ENCODE measurements at regions not wholly inside any gene's neighbourhood (a gene's known extent, or its start where the extent isn't known, plus 50 kb on each side); places are given as distances from the start of the nearest gene placed in this dataset.
A peak's percentile ranks its signal among the peaks of the same experiment; 100 is the strongest.

DNA sequence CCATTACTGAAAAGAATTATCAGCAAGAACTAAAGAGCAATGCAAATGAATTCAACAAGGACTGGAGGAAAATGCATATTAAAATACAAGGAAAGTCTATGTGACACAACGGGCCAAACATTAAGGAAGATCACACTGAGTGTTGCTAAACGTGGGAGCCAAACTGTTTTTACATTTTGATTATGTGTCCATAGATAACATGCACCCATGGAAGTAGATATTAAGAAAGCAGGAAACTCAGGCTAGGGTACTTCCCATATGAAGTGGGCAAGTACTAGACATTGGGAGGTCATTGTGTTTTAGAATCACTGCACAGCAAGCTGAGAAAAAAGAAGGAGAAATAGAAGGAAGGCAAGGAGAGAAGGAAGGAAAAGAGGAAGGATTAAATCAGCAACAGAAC is 161.8 kb downstream of the KCTD12 start:
- DNase-seq (ENCODE audit: extremely low read depth, low read depth), result no peak
- TF ChIP-seq, protein P1, sequence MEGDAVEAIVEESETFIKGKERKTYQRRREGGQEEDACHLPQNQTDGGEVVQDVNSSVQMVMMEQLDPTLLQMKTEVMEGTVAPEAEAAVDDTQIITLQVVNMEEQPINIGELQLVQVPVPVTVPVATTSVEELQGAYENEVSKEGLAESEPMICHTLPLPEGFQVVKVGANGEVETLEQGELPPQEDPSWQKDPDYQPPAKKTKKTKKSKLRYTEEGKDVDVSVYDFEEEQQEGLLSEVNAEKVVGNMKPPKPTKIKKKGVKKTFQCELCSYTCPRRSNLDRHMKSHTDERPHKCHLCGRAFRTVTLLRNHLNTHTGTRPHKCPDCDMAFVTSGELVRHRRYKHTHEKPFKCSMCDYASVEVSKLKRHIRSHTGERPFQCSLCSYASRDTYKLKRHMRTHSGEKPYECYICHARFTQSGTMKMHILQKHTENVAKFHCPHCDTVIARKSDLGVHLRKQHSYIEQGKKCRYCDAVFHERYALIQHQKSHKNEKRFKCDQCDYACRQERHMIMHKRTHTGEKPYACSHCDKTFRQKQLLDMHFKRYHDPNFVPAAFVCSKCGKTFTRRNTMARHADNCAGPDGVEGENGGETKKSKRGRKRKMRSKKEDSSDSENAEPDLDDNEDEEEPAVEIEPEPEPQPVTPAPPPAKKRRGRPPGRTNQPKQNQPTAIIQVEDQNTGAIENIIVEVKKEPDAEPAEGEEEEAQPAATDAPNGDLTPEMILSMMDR (IDR thresholded peaks at IDR 0.05; ENCODE audit: low read depth, low read length), result no peak

DNA sequence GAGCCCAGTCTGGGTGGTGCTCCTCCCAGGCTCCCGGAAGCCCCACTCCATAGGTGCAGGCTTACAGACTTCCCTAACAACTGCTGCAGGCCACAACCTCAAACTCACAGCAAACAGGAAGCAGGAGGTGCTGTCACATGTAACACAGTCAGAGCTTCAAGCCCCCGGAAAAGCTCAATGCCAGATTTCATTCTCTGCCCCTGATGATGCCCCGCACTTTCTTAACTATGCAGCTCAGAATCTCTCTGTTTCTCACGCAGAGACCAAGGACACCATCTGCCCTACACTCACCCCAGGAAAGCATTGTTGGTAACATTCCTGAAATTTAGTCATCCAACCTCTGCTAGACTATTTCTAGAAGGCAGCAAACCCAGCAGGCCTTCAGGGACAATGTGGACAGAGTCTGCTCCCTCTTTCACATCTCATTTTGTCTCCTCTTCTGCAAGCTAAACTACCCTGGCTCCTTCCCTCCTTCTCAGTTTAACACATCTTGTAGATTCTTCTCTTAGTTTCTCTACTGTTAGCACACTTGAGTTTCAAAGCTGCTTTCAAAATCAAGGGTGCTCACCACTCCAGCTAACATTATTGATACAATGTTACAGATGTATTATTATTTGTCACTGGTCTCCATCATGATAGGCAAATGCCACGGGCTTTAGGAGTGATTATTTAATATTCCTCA is 162.5 kb downstream of the KCTD12 start:
- TF ChIP-seq, protein P1 (IDR thresholded peaks at IDR 0.05; ENCODE audit: low read depth, low read length), result no peak
- peak; percentile 73 for DNase-seq (ENCODE audit: extremely low read depth, low read depth)

DNA sequence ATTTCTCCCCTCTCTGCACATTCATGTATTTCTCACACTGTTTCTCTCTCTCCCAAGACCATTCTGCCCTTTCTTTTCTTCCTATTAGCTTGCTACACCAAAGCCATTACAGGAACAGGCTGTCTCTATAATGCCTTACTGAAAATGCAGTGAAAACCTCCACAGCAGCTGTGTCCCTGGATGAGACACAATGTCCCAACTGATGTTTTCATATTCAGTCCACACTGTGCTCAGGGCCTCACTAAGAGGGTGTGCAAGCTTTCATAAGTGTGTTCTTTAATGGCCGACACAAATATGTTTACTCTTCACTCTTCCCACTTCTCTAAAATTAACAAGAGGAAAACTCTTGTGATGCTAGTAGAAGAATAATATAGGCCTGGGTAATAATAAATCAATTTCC is 163.4 kb downstream of the KCTD12 start:
- TF ChIP-seq, protein P1 (IDR thresholded peaks at IDR 0.05; ENCODE audit: low read depth, low read length), result no peak
- DNase-seq (ENCODE audit: extremely low read depth, low read depth), result no peak

- TF ChIP-seq, protein P1 (IDR thresholded peaks at IDR 0.05; ENCODE audit: low read depth, low read length), result no peak
- no peak for DNase-seq (ENCODE audit: extremely low read depth, low read depth)
These were observed 165.4 kb downstream of the KCTD12 start for GRCh38 chr13:76720821-76721220.

GRCh38 chr13:76720416-76720815 is 165.8 kb downstream of the KCTD12 start:
- TF ChIP-seq, protein P1 (IDR thresholded peaks at IDR 0.05; ENCODE audit: low read depth, low read length), result no peak
- no peak for DNase-seq (ENCODE audit: extremely low read depth, low read depth)

DNA sequence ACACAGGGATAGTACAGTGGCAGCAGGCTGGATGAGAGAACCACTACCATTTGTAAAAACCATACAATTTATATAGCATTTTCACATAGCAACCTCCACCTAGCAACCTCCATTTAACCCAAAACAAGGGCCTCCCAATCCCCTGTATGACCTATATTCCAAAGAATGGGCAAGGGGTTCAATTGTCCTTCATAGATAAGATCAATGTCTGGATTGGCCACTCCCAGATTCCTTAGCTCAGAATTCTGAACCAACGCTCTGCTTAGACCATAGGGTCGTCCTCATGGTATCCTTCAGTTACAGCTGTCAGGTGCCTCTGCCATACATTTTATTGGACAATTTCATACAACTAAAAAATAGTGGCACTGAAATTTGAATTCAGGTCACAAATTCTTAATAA is 166.2 kb downstream of the KCTD12 start:
- TF ChIP-seq, protein P1 (IDR thresholded peaks at IDR 0.05; ENCODE audit: low read depth, low read length), result no peak
- DNase-seq (ENCODE audit: extremely low read depth, low read depth), result no peak

DNA sequence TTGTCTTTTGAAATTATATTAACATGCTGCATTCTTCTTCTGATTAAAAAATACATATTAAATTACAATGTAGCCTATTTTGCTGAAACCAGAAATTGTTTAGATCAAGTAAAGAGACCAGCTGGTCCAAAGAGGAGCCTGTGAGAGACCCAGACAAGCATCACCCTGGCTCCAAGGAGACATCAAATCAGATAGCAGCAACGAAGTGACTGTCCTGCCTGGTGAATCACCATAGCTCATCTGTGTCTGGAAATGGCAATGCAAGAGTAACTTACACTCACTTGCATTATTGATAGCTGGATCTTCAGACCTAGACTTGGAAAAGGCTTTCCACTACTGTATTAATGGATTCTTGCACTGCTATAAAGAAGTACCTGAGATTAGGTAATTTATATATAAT is 169.1 kb downstream of the KCTD12 start:
- TF ChIP-seq, protein P1 (IDR thresholded peaks at IDR 0.05; ENCODE audit: low read depth, low read length), result no peak
- no peak for DNase-seq (ENCODE audit: extremely low read depth, low read depth)
